ENCODE measurements at regions not wholly inside any gene's neighbourhood (a gene's known extent, or its start where the extent isn't known, plus 50 kb on each side); places are given as distances from the start of the nearest gene placed in this dataset.

- TF ChIP-seq, protein P1, sequence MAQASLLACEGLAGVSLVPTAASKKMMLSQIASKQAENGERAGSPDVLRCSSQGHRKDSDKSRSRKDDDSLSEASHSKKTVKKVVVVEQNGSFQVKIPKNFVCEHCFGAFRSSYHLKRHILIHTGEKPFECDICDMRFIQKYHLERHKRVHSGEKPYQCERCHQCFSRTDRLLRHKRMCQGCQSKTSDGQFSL (CRISPR knock-in tag; IDR thresholded peaks at IDR 0.05), result no peak
- TF ChIP-seq, protein P2, sequence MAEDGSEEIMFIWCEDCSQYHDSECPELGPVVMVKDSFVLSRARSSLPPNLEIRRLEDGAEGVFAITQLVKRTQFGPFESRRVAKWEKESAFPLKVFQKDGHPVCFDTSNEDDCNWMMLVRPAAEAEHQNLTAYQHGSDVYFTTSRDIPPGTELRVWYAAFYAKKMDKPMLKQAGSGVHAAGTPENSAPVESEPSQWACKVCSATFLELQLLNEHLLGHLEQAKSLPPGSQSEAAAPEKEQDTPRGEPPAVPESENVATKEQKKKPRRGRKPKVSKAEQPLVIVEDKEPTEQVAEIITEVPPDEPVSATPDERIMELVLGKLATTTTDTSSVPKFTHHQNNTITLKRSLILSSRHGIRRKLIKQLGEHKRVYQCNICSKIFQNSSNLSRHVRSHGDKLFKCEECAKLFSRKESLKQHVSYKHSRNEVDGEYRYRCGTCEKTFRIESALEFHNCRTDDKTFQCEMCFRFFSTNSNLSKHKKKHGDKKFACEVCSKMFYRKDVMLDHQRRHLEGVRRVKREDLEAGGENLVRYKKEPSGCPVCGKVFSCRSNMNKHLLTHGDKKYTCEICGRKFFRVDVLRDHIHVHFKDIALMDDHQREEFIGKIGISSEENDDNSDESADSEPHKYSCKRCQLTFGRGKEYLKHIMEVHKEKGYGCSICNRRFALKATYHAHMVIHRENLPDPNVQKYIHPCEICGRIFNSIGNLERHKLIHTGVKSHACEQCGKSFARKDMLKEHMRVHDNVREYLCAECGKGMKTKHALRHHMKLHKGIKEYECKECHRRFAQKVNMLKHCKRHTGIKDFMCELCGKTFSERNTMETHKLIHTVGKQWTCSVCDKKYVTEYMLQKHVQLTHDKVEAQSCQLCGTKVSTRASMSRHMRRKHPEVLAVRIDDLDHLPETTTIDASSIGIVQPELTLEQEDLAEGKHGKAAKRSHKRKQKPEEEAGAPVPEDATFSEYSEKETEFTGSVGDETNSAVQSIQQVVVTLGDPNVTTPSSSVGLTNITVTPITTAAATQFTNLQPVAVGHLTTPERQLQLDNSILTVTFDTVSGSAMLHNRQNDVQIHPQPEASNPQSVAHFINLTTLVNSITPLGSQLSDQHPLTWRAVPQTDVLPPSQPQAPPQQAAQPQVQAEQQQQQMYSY (CRISPR knock-in tag; IDR thresholded peaks at IDR 0.05), result peak; percentile 96
These were observed 133.0 kb upstream of the FRY start for GRCh38 chr13:31898378-31899071.
